HCT116 (cell line): ENCODE measurements at regions not wholly inside any gene's neighbourhood (a gene's known extent, or its start where the extent isn't known, plus 50 kb on each side); places are given as distances from the start of the nearest gene placed in this dataset.

Source experiments
- ATAC-seq: fragments of 200-7000 bp; cut with Tn5 transposase; 2 replicates; pipeline ENCODE4 v1.9.1; 2020; ENCODE audit warnings: mild to moderate bottlenecking, moderate library complexity
- BruUV-seq: library from RNA; stranded (reverse); fragments of 400-500 nt; replicated peaks from 2 replicates; lab custom pipeline; 2021; lab: Mats Ljungman, UMichigan
- CTCF ChIA-PET: fragments of 300-600 bp; sonication (Branson Sonifier 250); formaldehyde crosslinking; loops from one replicate; lab custom pipeline; 2021; ENCODE audit warnings: antibody characterized with exemption; lab: Charles Lee
- POLR2A ChIA-PET: fragments of 300-600, 350-600 bp; sonication (Branson Sonifier 250); formaldehyde crosslinking; loops from one replicate; lab custom pipeline; 2021; ENCODE audit warnings: antibody characterized with exemption; lab: Charles Lee
- RAD21 ChIA-PET, 2 experiments: fragments of 300-600 bp; sonication (Branson Sonifier 250); formaldehyde crosslinking; loops; one replicate each; lab custom pipeline; 2023; ENCODE audit warnings: low total read pairs in 2 of 2; ENCODE audit not compliant: uncharacterized antibody in 2 of 2, unreplicated experiment in 2 of 2, low non-redundant PET in 1 of 2; lab: Charles Lee
- DNase-seq: peaks from one replicate; pipeline ENCODE4 v3.0.0-alpha.2; 2010; ENCODE audit warnings: low read depth, low spot score
- H2AFZ ChIP-seq: fragments of 200-600 bp; shearing (Covaris generic), sonication (generic); 2 replicates; pipeline ENCODE4 v1.6.1; 2017; ENCODE audit warnings: low read depth, mixed run types, mixed read lengths, antibody characterized with exemption, low read length; ENCODE audit not compliant: poor library complexity, severe bottlenecking
- H3K27ac ChIP-seq: 2 replicates; pipeline ENCODE4 v1.5.1; 2012; ENCODE audit warnings: low read depth, low read length
- H3K27me3 ChIP-seq: fragments of 200-600 bp; sonication (generic); 2 replicates; pipeline ENCODE4 v1.6.1; 2016; ENCODE audit warnings: mixed run types, low read length, mixed read lengths; ENCODE audit not compliant: insufficient read depth
- H3K36me3 ChIP-seq, 2 experiments: fragments of 200-500 bp in 1 of 2; fragments of 200-600 bp in 1 of 2; sonication (Bioruptor generic) in 1 of 2; sonication (generic) in 1 of 2; 2 replicates each; pipeline versions ENCODE4 v1.5.1 to v1.6.1; 2014 to 2016; ENCODE audit warnings: low read length in 2 of 2, inconsistent platforms in 1 of 2, mixed read lengths in 1 of 2, mixed run types in 1 of 2; ENCODE audit not compliant: insufficient read depth in 2 of 2, control insufficient read depth in 1 of 2
- H3K4me1 ChIP-seq, 2 experiments: fragments of 200-600 bp in 1 of 2; sonication (generic) in 1 of 2; 2 replicates each; pipeline versions ENCODE4 v1.5.1 to v1.6.1; 2012 to 2017; ENCODE audit warnings: low read length in 2 of 2, inconsistent platforms in 1 of 2, mild to moderate bottlenecking in 1 of 2, mixed read lengths in 1 of 2, mixed run types in 1 of 2, moderate library complexity in 1 of 2; ENCODE audit not compliant: insufficient read depth in 2 of 2, control insufficient read depth in 1 of 2
- H3K4me2 ChIP-seq: fragments of 200-600 bp; sonication (generic); 2 replicates; pipeline ENCODE4 v1.6.1; 2017; ENCODE audit warnings: mixed run types, low read length, mixed read lengths
- H3K4me3 ChIP-seq, 2 experiments: fragments of 200-600 bp in 1 of 2; sonication (generic) in 1 of 2; replicated peaks in 1 of 2; 2 replicates each; pipeline ENCODE4 v1.5.1; 2011 to 2016; ENCODE audit warnings: low read length in 2 of 2, control low read depth in 1 of 2, low read depth in 1 of 2, mild to moderate bottlenecking in 1 of 2, mixed read lengths in 1 of 2, mixed run types in 1 of 2
- H3K79me2 ChIP-seq: fragments of 200-600 bp; sonication (generic); 2 replicates; pipeline ENCODE4 v1.6.1; 2017; ENCODE audit warnings: mild to moderate bottlenecking, mixed run types, low read length, moderate library complexity, mixed read lengths; ENCODE audit not compliant: insufficient read depth
- H3K9ac ChIP-seq: fragments of 200-600 bp; sonication (generic); 2 replicates; pipeline ENCODE4 v1.6.1; 2016; ENCODE audit warnings: low read length, mixed read lengths
- H3K9me2 ChIP-seq: fragments of 200-600 bp; sonication (generic), shearing (Covaris generic); 2 replicates; pipeline ENCODE4 v1.6.1; 2017; ENCODE audit warnings: mixed run types, mild to moderate bottlenecking, moderate library complexity; ENCODE audit not compliant: insufficient read depth
- H3K9me3 ChIP-seq, 2 experiments: fragments of 200-500 bp in 1 of 2; fragments of 200-600 bp in 1 of 2; sonication (Bioruptor generic) in 1 of 2; sonication (generic) in 1 of 2; 2 replicates each; pipeline ENCODE4 v1.6.1; 2014 to 2017; ENCODE audit warnings: low read length in 2 of 2, mixed read lengths in 2 of 2, inconsistent platforms in 1 of 2, low read depth in 1 of 2, mild to moderate bottlenecking in 1 of 2, mixed run types in 1 of 2, moderate library complexity in 1 of 2; ENCODE audit not compliant: control insufficient read depth in 1 of 2, insufficient read depth in 1 of 2
- H4K20me1 ChIP-seq: fragments of 200-600 bp; sonication (generic), shearing (Covaris generic); 2 replicates; pipeline ENCODE4 v1.6.1; 2017; ENCODE audit warnings: mixed run types, mild to moderate bottlenecking, moderate library complexity; ENCODE audit not compliant: insufficient read depth
- CBX3 ChIP-seq: IDR thresholded peaks from 2 replicates; pipeline ENCODE4 v1.6.1; 2012; ENCODE audit warnings: low read depth
- CEBPB ChIP-seq: IDR thresholded peaks from 2 replicates; pipeline ENCODE4 v1.6.1; 2012; ENCODE audit warnings: low read depth
- CTCF ChIP-seq, 3 experiments: fragments of 200-600 bp in 1 of 3; sonication (generic) in 1 of 3; IDR thresholded peaks in 2 of 3; conservative IDR thresholded peaks in 1 of 3; 2 replicates each; pipeline ENCODE4 v1.5.1; 2012 to 2017; ENCODE audit warnings: low read depth in 2 of 3, low read length in 2 of 3, antibody characterized with exemption in 1 of 3, borderline replicate concordance in 1 of 3, control low read depth in 1 of 3, mild to moderate bottlenecking in 1 of 3, mixed read lengths in 1 of 3, mixed run types in 1 of 3, moderate library complexity in 1 of 3; ENCODE audit not compliant: insufficient read depth in 1 of 3
- EZH2phosphoT487 ChIP-seq: fragments of 200-600 bp; IDR thresholded peaks from 2 replicates; pipeline ENCODE4 v1.6.1; 2018; ENCODE audit warnings: antibody characterized with exemption, borderline replicate concordance
- FOSL1 ChIP-seq: IDR thresholded peaks from 2 replicates; pipeline ENCODE4 v1.6.1; 2012; ENCODE audit warnings: low read depth
- POLR2A ChIP-seq: IDR thresholded peaks from 2 replicates; pipeline ENCODE4 v1.7.0; 2011; ENCODE audit warnings: borderline replicate concordance; ENCODE audit not compliant: insufficient read depth, insufficient read length; ENCODE audit errors: extremely low read depth
- RAD21 ChIP-seq: IDR thresholded peaks from 2 replicates; pipeline ENCODE4 v1.6.1; 2012; ENCODE audit warnings: low read depth, mild to moderate bottlenecking
- SIN3A ChIP-seq: IDR thresholded peaks from 2 replicates; pipeline ENCODE4 v1.6.1; 2012; ENCODE audit warnings: low read depth
- SP1 ChIP-seq: IDR thresholded peaks from 2 replicates; pipeline ENCODE4 v1.6.1; 2012; ENCODE audit warnings: low read depth
- SRF ChIP-seq: IDR thresholded peaks from 2 replicates; pipeline ENCODE4 v1.6.1; 2012; ENCODE audit warnings: low read depth
- TCF7L2 ChIP-seq: IDR thresholded peaks from 2 replicates; pipeline ENCODE4 v1.7.0; 2011; ENCODE audit warnings: borderline replicate concordance, inconsistent platforms; ENCODE audit not compliant: insufficient read depth, insufficient read length; ENCODE audit errors: extremely low read depth
- YY1 ChIP-seq: IDR thresholded peaks from 2 replicates; pipeline ENCODE4 v1.6.1; 2011; ENCODE audit warnings: low read length, low read depth, moderate library complexity, mild to moderate bottlenecking; ENCODE audit not compliant: insufficient replicate concordance; ENCODE audit errors: extremely low read depth
- ZNF274 ChIP-seq: fragments of 200-500 bp; sonication (Bioruptor generic); IDR thresholded peaks from 2 replicates; pipeline ENCODE4 v1.6.1; 2014; ENCODE audit warnings: mild to moderate bottlenecking, low read depth, low read length, inconsistent platforms
- intact Hi-C: fragments of 100-400 bp; cut with micrococcal nuclease; formaldehyde crosslinking; loops from 2 replicates; pipeline ENCODE4 v1.10.0; 2022
- TF ChIP-seq, protein P1 (sequence below): IDR thresholded peaks from 2 replicates; pipeline ENCODE4 v1.6.1; 2012

GRCh38 chr14:71698027-71698426 lies 234.2 kb upstream of the RGS6 start:
- ATAC-seq, result no peak
- H3K79me2 ChIP-seq, result no peaks in the 10 kb centered on the region
- H3K27ac ChIP-seq, result no peak overlapping the region
- H2AFZ ChIP-seq, result no peak overlapping the region
- intact Hi-C loops, result no loop called here
- ChIA-PET RAD21 (interaction anchor here in 1 of 2 experiments (0.7 kb wide), 1 partner anchor 25 kb away, joined by 3 read pairs; no protein-coding TSS in a partner anchor), POLR2A (no interaction called here), CTCF (no interaction called here)
- TF ChIP-seq SRF (no peak), CTCF (IDR thresholded peaks at IDR 0.05 in 2 of 3, conservative IDR thresholded peaks at IDR 0.05 in 1 of 3; ENCODE audit: borderline replicate concordance in 1 of 3, insufficient read depth in 1 of 3, low read depth in 2 of 3, low read length in 2 of 3) (no peak), YY1 (no peak), CBX3 (no peak), ZNF274 (no peak), TCF7L2 (no peak), CEBPB (no peak), SIN3A (no peak), POLR2A (no peak), RAD21 (no peak), EZH2phosphoT487 (no peak), SP1 (no peak), FOSL1 (no peak)
- TF ChIP-seq, protein P1, sequence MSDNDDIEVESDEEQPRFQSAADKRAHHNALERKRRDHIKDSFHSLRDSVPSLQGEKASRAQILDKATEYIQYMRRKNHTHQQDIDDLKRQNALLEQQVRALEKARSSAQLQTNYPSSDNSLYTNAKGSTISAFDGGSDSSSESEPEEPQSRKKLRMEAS, result no peak
- no peaks in the 10 kb centered on the region for H3K27me3 ChIP-seq
- H3K4me2 ChIP-seq, result no peak overlapping the region
- H3K9ac ChIP-seq, result no peak overlapping the region
- H4K20me1 ChIP-seq, result no peaks in the 10 kb centered on the region
- DNase-seq, result no peak
- H3K4me1 ChIP-seq, result no peaks in the 10 kb centered on the region
- H3K9me3 ChIP-seq, result no peaks in the 10 kb centered on the region
- BruUV-seq, result no TSS peak
- no peak overlapping the region for H3K4me3 ChIP-seq
- H3K9me2 ChIP-seq, result no peaks in the 10 kb centered on the region
- H3K36me3 ChIP-seq, result no peaks in the 10 kb centered on the region
